AG04449 (cell line): ENCODE measurements at regions not wholly inside any gene's neighbourhood (a gene's known extent, or its start where the extent isn't known, plus 50 kb on each side); places are given as distances from the start of the nearest gene placed in this dataset.
"Not testable (repeated sequence)": the region's sequence is repeated elsewhere in the genome, so short reads cannot be mapped to it uniquely, and the experiment has no call there.

ENCODE experiments used
- CTCF ChIA-PET: fragments of 350-600 bp; formaldehyde crosslinking; extraction: SDS; loops from one replicate; lab custom pipeline; 2021; ENCODE audit warnings: antibody characterized with exemption; lab: Yijun Ruan, JAX
- POLR2A ChIA-PET: fragments of 400-600, 350-600 bp; formaldehyde crosslinking; extraction: SDS; loops from one replicate; lab custom pipeline; 2020; ENCODE audit warnings: antibody characterized with exemption, inconsistent platforms; lab: Yijun Ruan, JAX
- DNase-seq: peaks from one replicate; pipeline ENCODE4 v3.0.0-alpha.2; 2010; ENCODE audit warnings: low read depth, low spot score
- H3K4me3 ChIP-seq: 2 replicates; pipeline ENCODE4 v1.5.1; 2011; ENCODE audit warnings: low read depth, mild to moderate bottlenecking, control low read depth, low read length
- TF ChIP-seq, protein P1 (sequence below): IDR thresholded peaks from one replicate; pipeline ENCODE4 v1.5.1; 2011; ENCODE audit warnings: mild to moderate bottlenecking, moderate library complexity, low read length, control low read depth, inconsistent platforms; ENCODE audit not compliant: insufficient read depth; ENCODE audit errors: missing control alignments

DNA sequence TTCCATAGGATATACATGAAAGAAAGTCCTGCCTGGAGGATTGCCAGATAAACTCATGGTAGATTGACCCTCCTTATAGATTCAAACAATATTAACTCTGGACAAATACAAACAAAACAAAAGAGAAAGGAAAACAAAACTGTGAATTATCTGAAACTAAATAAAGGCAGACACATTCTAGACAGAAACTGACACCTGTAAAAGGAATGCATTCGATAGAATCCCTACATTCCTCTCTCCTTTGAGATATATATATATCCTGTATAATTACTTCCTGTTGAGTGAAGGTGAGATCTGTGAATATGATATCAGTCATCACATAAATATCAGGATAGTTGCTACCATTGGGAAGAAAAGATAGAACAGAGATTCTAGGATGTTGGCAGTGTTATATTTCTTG is 948.4 kb upstream of the ATXN7L3B start:
- ChIA-PET POLR2A (no interaction called here), CTCF (no interaction called here)
- H3K4me3 ChIP-seq: no peak overlapping the region
- TF ChIP-seq, protein P1, sequence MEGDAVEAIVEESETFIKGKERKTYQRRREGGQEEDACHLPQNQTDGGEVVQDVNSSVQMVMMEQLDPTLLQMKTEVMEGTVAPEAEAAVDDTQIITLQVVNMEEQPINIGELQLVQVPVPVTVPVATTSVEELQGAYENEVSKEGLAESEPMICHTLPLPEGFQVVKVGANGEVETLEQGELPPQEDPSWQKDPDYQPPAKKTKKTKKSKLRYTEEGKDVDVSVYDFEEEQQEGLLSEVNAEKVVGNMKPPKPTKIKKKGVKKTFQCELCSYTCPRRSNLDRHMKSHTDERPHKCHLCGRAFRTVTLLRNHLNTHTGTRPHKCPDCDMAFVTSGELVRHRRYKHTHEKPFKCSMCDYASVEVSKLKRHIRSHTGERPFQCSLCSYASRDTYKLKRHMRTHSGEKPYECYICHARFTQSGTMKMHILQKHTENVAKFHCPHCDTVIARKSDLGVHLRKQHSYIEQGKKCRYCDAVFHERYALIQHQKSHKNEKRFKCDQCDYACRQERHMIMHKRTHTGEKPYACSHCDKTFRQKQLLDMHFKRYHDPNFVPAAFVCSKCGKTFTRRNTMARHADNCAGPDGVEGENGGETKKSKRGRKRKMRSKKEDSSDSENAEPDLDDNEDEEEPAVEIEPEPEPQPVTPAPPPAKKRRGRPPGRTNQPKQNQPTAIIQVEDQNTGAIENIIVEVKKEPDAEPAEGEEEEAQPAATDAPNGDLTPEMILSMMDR: no peak
- DNase-seq: no peak

GRCh38 chr12:73598626-73599025 is 939.0 kb upstream of the ATXN7L3B start:
- no peak for DNase-seq
- H3K4me3 ChIP-seq: no peak overlapping the region
- CTCF ChIA-PET: no interaction called here
- TF ChIP-seq, protein P1: no peak
- POLR2A ChIA-PET: no interaction called here

DNA sequence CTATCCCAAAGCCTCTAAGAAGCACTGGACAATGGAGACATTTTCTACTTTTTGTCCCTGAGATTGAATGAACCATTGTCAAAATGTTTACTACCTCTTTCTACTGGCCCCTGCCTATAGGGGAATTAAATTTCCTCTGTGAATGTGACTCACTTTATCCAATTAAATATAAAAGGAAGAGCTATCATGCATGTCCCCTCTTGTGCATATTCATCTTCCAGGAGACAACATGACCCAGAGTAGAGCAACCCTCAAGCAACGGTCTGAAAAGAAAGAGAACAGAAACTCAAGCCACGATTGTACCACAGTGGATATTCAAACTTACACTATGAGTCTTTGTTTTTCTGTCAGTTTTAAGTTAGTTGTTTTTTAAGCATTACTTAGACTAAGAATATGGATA is 938.4 kb upstream of the ATXN7L3B start:
- H3K4me3 ChIP-seq: no peak overlapping the region
- ChIA-PET CTCF (no interaction called here), POLR2A (no interaction called here)
- TF ChIP-seq, protein P1: no peak
- DNase-seq: no peak

DNA sequence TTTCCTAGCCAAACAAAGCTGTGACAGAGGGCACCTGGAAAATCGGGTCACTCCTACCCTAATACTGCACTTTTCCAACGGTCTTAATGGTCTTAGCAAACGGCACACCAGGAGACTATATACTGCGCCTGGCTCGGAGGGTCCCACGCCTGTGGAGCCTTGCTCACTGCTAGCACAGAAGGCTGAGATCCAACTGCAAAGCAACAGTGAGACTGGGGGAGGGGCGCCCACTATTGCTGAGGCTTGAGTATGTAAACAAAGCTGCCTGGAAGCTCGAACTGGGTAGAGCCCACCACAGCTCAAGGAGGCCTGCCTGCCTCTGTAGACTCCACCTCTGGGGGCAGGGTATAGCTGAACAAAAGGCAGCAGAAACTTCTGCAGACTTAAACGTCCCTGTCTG is 931.7 kb upstream of the ATXN7L3B start:
- POLR2A ChIA-PET, DNase-seq, H3K4me3 ChIP-seq, CTCF ChIA-PET: not testable (repeated sequence)

DNA sequence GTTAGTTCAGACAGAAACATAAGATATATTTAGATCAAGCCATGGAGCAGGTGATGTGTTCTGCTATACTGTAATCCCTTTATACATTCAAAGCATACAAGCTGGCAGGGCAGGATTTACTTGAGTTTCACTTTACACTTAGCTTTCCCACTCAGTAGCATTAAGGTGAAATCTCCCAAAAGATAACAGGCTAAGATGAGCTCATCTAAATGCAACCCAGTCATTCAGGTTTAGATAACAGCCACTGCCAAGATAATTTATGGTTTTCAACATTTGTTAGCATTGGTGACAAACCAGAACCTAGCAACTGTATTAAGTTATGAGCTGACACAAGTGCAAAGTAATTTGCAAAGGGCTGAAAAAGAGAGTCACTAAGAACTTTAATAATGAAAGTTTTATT is 925.1 kb upstream of the ATXN7L3B start:
- no peak for DNase-seq
- ChIA-PET POLR2A (no interaction called here), CTCF (no interaction called here)
- H3K4me3 ChIP-seq: no peak overlapping the region
- TF ChIP-seq, protein P1: no peak

- no peak overlapping the region for H3K4me3 ChIP-seq
- TF ChIP-seq, protein P1: no peak
- ChIA-PET CTCF (no interaction called here), POLR2A (no interaction called here)
- DNase-seq: no peak
Measured at GRCh38 chr12:73623421-73623820, 914.2 kb upstream of the ATXN7L3B start.

- CTCF ChIA-PET: no interaction called here
- TF ChIP-seq, protein P1: no peak
- POLR2A ChIA-PET: no interaction called here
- H3K4me3 ChIP-seq: no peak overlapping the region
- DNase-seq: no peak
Measured at GRCh38 chr12:73625226-73625625, 912.4 kb upstream of the ATXN7L3B start.
